ENCODE measurements at regions not wholly inside any gene's neighbourhood (a gene's known extent, or its start where the extent isn't known, plus 50 kb on each side); places are given as distances from the start of the nearest gene placed in this dataset.

DNA sequence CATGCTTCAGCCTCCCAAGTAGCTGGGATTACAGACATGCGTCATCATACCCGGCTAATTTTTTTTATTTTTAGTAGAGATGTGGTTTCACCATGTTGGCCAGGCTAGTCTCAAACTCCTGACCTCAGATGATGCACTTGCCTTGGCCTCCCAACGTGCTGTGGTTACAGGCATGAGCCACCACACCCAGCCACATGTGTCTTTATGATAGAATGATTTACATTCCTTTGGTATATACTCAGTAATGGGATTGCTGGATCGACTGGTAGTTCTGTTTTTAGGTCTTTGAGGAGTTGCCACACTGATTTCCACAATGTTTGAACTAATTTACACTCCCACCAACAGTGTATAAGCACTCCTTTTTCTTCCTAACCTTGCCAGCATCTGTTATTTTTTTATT, 276.2 kb downstream of the METTL15 start:
- Histone ChIP-seq H3K9me3 (no peaks in the 10 kb centered on the region), H3K4me1 (no peaks in the 10 kb centered on the region), H3K36me3 (no peaks in the 10 kb centered on the region), H3K27me3 (no peaks in the 10 kb centered on the region), H3K4me3 (ENCODE audit: low read depth, low read length) (no peak overlapping the region)
- no peak for DNase-seq
- TF ChIP-seq, protein P1, sequence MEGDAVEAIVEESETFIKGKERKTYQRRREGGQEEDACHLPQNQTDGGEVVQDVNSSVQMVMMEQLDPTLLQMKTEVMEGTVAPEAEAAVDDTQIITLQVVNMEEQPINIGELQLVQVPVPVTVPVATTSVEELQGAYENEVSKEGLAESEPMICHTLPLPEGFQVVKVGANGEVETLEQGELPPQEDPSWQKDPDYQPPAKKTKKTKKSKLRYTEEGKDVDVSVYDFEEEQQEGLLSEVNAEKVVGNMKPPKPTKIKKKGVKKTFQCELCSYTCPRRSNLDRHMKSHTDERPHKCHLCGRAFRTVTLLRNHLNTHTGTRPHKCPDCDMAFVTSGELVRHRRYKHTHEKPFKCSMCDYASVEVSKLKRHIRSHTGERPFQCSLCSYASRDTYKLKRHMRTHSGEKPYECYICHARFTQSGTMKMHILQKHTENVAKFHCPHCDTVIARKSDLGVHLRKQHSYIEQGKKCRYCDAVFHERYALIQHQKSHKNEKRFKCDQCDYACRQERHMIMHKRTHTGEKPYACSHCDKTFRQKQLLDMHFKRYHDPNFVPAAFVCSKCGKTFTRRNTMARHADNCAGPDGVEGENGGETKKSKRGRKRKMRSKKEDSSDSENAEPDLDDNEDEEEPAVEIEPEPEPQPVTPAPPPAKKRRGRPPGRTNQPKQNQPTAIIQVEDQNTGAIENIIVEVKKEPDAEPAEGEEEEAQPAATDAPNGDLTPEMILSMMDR (IDR thresholded peaks at IDR 0.05; ENCODE audit: low read depth, low read length) = no peak

DNA sequence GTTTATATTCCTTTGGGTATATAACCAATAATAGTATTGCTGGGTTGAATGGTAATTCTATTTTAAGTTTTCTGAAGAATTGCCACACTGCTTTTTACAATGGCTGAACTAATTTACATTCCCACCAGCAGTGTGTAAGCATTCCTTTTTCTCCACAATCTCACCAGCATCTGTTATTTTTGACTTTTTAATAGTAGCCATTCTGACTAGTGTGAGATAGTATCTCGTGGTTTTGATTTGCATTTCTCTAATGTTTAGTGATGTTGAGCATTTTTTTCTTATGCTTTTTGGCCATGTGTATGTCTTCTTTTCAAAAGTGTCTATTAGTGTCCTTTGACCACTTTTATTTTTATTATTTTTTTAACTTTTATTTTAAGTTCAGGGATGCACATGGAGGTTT, 275.3 kb downstream of the METTL15 start:
- Histone ChIP-seq H3K4me3 (ENCODE audit: low read depth, low read length) (no peak overlapping the region), H3K27me3 (no peaks in the 10 kb centered on the region), H3K9me3 (no peaks in the 10 kb centered on the region), H3K36me3 (no peaks in the 10 kb centered on the region), H3K4me1 (no peaks in the 10 kb centered on the region)
- TF ChIP-seq, protein P1 (IDR thresholded peaks at IDR 0.05; ENCODE audit: low read depth, low read length) = no peak
- no peak for DNase-seq

Data from BE2C (cell line).